CD14-positive monocyte (primary cell): ENCODE measurements at regions not wholly inside any gene's neighbourhood (a gene's known extent, or its start where the extent isn't known, plus 50 kb on each side); places are given as distances from the start of the nearest gene placed in this dataset.

Experiments used
- DNase-seq, 3 donors: peaks; one replicate each; pipeline ENCODE4 v3.0.0-alpha.2; 2011 to 2022
- H2AFZ ChIP-seq: 2 replicates; pipeline ENCODE4 v1.6.0; 2012; ENCODE audit warnings: mild to moderate bottlenecking, low read depth, low read length, inconsistent platforms; ENCODE audit not compliant: insufficient read depth, poor library complexity, severe bottlenecking
- H3K27ac ChIP-seq, 2 donors: 1 replicate in 1 of 2; 2 replicates in 1 of 2; pipeline ENCODE4 v1.5.1; 2012 to 2013; ENCODE audit warnings: low read length in 2 of 2, control low read depth in 1 of 2, inconsistent platforms in 1 of 2, low read depth in 1 of 2, mild to moderate bottlenecking in 1 of 2
- H3K27me3 ChIP-seq, 2 donors: one replicate each; pipeline versions ENCODE4 v1.6.0 to v1.6.1; 2011 to 2013; ENCODE audit warnings: low read length in 2 of 2; ENCODE audit not compliant: control insufficient read depth in 2 of 2, insufficient read depth in 2 of 2
- H3K36me3 ChIP-seq, 2 donors: replicated peaks in 1 of 2; 1 replicate in 1 of 2; 2 replicates in 1 of 2; pipeline versions ENCODE4 v1.5.1 to v1.6.1; 2012 to 2013; ENCODE audit warnings: low read length in 2 of 2, control low read depth in 1 of 2, inconsistent platforms in 1 of 2, mild to moderate bottlenecking in 1 of 2; ENCODE audit not compliant: insufficient read depth in 2 of 2, control insufficient read depth in 1 of 2
- H3K4me1 ChIP-seq, 2 donors: 1 replicate in 1 of 2; 2 replicates in 1 of 2; pipeline versions ENCODE4 v1.5.1 to v1.6.1; 2012 to 2013; ENCODE audit warnings: low read length in 2 of 2, control low read depth in 1 of 2, inconsistent platforms in 1 of 2, mild to moderate bottlenecking in 1 of 2, moderate library complexity in 1 of 2; ENCODE audit not compliant: insufficient read depth in 2 of 2, control insufficient read depth in 1 of 2
- H3K4me2 ChIP-seq: replicated peaks from 2 replicates; pipeline ENCODE3; 2012; ENCODE audit warnings: low read length, moderate library complexity, mild to moderate bottlenecking; ENCODE audit not compliant: poor library complexity, severe bottlenecking; ENCODE audit errors: extremely low read depth
- H3K4me3 ChIP-seq, 3 experiments: fragments of 200-600 bp in 1 of 3; sonication (generic) in 1 of 3; replicated peaks in 1 of 3; 1 replicate in 2 of 3; 2 replicates in 1 of 3; pipeline ENCODE4 v1.5.1; 2011 to 2013; ENCODE audit warnings: low read length in 3 of 3, mild to moderate bottlenecking in 3 of 3, control low read depth in 2 of 3, low read depth in 2 of 3, inconsistent platforms in 1 of 3, moderate library complexity in 1 of 3
- H3K79me2 ChIP-seq: 2 replicates; pipeline ENCODE4 v1.6.0; 2012; ENCODE audit warnings: mild to moderate bottlenecking, control low read depth, inconsistent platforms, low read length, moderate library complexity; ENCODE audit not compliant: insufficient read depth
- H3K9ac ChIP-seq: 2 replicates; pipeline ENCODE4 v1.6.0; 2017; ENCODE audit warnings: low read length, mild to moderate bottlenecking; ENCODE audit not compliant: insufficient read depth, poor library complexity, severe bottlenecking
- H3K9me3 ChIP-seq, 2 donors: replicated peaks in 1 of 2; 1 replicate in 1 of 2; 2 replicates in 1 of 2; pipeline versions ENCODE4 v1.5.1 to v1.6.1; 2012 to 2013; ENCODE audit warnings: low read length in 2 of 2, control low read depth in 1 of 2; ENCODE audit not compliant: control insufficient read depth in 1 of 2, insufficient read depth in 1 of 2
- H4K20me1 ChIP-seq: 2 replicates; pipeline ENCODE4 v1.6.0; 2012; ENCODE audit warnings: mild to moderate bottlenecking, low read length, control low read depth, moderate library complexity; ENCODE audit not compliant: insufficient read depth
- H3K27ac Mint-ChIP-seq, 7 donors: one replicate each; pipeline ENCODE4 v1.8.0; 2020; ENCODE audit warnings: mild to moderate bottlenecking in 7 of 7, mixed read lengths in 7 of 7, moderate library complexity in 6 of 7, inconsistent platforms in 2 of 7
- H3K27me3 Mint-ChIP-seq, 3 donors: one replicate each; pipeline ENCODE4 v1.8.0; 2021 to 2022; ENCODE audit warnings: low read depth in 3 of 3, mild to moderate bottlenecking in 3 of 3, mixed read lengths in 3 of 3, moderate library complexity in 3 of 3, inconsistent platforms in 1 of 3
- H3K36me3 Mint-ChIP-seq, 2 donors: one replicate each; pipeline ENCODE4 v1.8.0; 2020; ENCODE audit warnings: mixed read lengths in 2 of 2, inconsistent platforms in 1 of 2, mild to moderate bottlenecking in 1 of 2
- H3K4me1 Mint-ChIP-seq: one replicate; pipeline ENCODE4 v1.8.0; 2020; ENCODE audit warnings: mild to moderate bottlenecking, mixed read lengths
- H3K4me3 Mint-ChIP-seq, 2 donors: one replicate each; pipeline ENCODE4 v1.8.0; 2020; ENCODE audit warnings: mild to moderate bottlenecking in 2 of 2, mixed read lengths in 2 of 2, moderate library complexity in 1 of 2
- H3K9me3 Mint-ChIP-seq, 7 donors: one replicate each; pipeline ENCODE4 v1.8.0; 2020 to 2022; ENCODE audit warnings: mixed read lengths in 7 of 7, mild to moderate bottlenecking in 6 of 7, moderate library complexity in 6 of 7, inconsistent platforms in 2 of 7
- WGBS: methylation state at CpG from one replicate; pipeline ENCODE4 v1.1.5; 2013; ENCODE audit warnings: missing lambda C conversion rate; ENCODE audit not compliant: insufficient coverage; 5-methylcytosine and 5-hydroxymethylcytosine counted together
- intact Hi-C, 2 donors: fragments of 100-400 bp; cut with micrococcal nuclease; formaldehyde crosslinking; loops; one replicate each; pipeline versions ENCODE4 v1.15.0 to v1.15.1; 2023
- TF ChIP-seq, protein P1 (sequence below): fragments of 200-600 bp; IDR thresholded peaks from one replicate; pipeline ENCODE4 v1.8.0; 2022; ENCODE audit warnings: antibody characterized with exemption, mild to moderate bottlenecking

DNA sequence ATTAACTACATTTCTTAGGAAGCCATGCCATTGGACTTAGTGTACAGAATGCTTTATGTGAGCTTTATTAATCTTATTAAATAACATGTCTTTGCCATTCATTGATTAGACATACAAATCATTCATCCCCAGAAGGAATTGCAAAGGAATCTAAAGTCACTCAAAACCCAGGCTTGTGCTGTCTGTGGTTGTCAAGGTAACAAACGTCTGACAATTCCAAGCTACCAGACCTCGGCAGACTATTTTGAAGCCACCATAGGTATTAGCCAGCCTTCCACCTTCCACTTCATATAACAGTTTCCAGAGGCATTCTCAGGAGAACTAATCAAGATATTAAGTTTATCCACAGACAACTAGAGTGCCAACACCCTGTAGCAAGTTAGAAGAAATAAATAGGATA lies 135.2 kb upstream of the TUSC1 start:
- H2AFZ ChIP-seq: no peak overlapping the region
- H3K36me3 Mint-ChIP-seq: no peaks in the 10 kb centered on the region
- TF ChIP-seq, protein P1, sequence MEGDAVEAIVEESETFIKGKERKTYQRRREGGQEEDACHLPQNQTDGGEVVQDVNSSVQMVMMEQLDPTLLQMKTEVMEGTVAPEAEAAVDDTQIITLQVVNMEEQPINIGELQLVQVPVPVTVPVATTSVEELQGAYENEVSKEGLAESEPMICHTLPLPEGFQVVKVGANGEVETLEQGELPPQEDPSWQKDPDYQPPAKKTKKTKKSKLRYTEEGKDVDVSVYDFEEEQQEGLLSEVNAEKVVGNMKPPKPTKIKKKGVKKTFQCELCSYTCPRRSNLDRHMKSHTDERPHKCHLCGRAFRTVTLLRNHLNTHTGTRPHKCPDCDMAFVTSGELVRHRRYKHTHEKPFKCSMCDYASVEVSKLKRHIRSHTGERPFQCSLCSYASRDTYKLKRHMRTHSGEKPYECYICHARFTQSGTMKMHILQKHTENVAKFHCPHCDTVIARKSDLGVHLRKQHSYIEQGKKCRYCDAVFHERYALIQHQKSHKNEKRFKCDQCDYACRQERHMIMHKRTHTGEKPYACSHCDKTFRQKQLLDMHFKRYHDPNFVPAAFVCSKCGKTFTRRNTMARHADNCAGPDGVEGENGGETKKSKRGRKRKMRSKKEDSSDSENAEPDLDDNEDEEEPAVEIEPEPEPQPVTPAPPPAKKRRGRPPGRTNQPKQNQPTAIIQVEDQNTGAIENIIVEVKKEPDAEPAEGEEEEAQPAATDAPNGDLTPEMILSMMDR: no peak
- no peaks in the 10 kb centered on the region for H4K20me1 ChIP-seq
- H3K4me3 Mint-ChIP-seq: no peak overlapping the region
- H3K9me3 ChIP-seq: peaks cover 0 to 3% of the 10 kb centered on the region in 2 donors
- intact Hi-C loops: no loop called here
- H3K27me3 ChIP-seq: no peaks in the 10 kb centered on the region
- no peaks in the 10 kb centered on the region for H3K4me1 ChIP-seq
- no peaks in the 10 kb centered on the region for H3K36me3 ChIP-seq
- no peak overlapping the region for H3K9ac ChIP-seq
- H3K27ac ChIP-seq: no peak overlapping the region
- no peak overlapping the region for H3K27ac Mint-ChIP-seq
- H3K9me3 Mint-ChIP-seq: peaks cover 0 to 9% (median 5%) of the 10 kb centered on the region in 7 donors
- no peaks in the 10 kb centered on the region for H3K27me3 Mint-ChIP-seq
- WGBS: 70% methylated on average over 2 of the region's 2 CpGs
- no peak overlapping the region for H3K4me3 ChIP-seq
- H3K79me2 ChIP-seq: no peaks in the 10 kb centered on the region
- no peak for DNase-seq
- H3K4me1 Mint-ChIP-seq: no peaks in the 10 kb centered on the region
- no peak overlapping the region for H3K4me2 ChIP-seq

DNA sequence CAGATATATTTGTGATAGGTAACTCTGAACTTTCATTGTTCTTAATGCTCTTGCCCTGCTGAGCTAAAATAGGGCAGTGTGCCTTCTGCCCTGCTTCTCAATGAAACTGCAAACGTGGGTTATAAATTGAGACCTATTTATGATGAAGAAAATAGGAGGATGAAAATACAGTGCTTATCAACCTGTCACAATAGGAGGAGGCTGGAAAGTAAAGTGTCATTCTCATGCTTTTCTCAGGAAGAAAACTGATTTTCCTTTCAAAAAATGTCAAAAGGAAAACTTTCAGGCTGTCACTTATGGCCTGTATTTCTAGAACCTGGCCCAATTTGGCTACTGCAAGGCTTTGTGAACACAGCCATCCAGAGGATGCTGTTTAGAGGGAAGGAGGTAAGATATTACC lies 130.3 kb upstream of the TUSC1 start:
- intact Hi-C loops: no loop called here
- TF ChIP-seq, protein P1: no peak
- H3K4me1 ChIP-seq: no peaks in the 10 kb centered on the region
- H3K9me3 ChIP-seq: peaks cover 0 to 8% of the 10 kb centered on the region in 2 donors
- no peak overlapping the region for H3K4me3 ChIP-seq
- no peak overlapping the region for H3K27ac Mint-ChIP-seq
- no peak overlapping the region for H3K4me3 Mint-ChIP-seq
- H3K9me3 Mint-ChIP-seq: peaks cover 0 to 13% (median 4%) of the 10 kb centered on the region in 7 donors
- no peak for DNase-seq
- H3K36me3 Mint-ChIP-seq: no peaks in the 10 kb centered on the region
- H3K27me3 Mint-ChIP-seq: no peaks in the 10 kb centered on the region
- H3K36me3 ChIP-seq: no peaks in the 10 kb centered on the region
- H3K4me1 Mint-ChIP-seq: no peaks in the 10 kb centered on the region
- no peaks in the 10 kb centered on the region for H4K20me1 ChIP-seq
- H3K9ac ChIP-seq: no peak overlapping the region
- no peaks in the 10 kb centered on the region for H3K27me3 ChIP-seq
- no peak overlapping the region for H2AFZ ChIP-seq
- no peak overlapping the region for H3K4me2 ChIP-seq
- H3K27ac ChIP-seq: no peak overlapping the region
- WGBS: no CpG with 5 or more reads among the region's 1 CpG
- no peaks in the 10 kb centered on the region for H3K79me2 ChIP-seq
